Glutamatergic neuron (in vitro differentiated cells): ENCODE measurements at regions not wholly inside any gene's neighbourhood (a gene's known extent, or its start where the extent isn't known, plus 50 kb on each side); places are given as distances from the start of the nearest gene placed in this dataset.

Experiments used
- DNase-seq: peaks from one replicate; pipeline ENCODE4 v3.0.0; 2022
- H3K27ac Mint-ChIP-seq: one replicate; pipeline ENCODE4 v1.8.0; 2020; ENCODE audit warnings: mild to moderate bottlenecking, mixed read lengths, inconsistent platforms; ENCODE audit not compliant: unreplicated experiment
- H3K27me3 Mint-ChIP-seq: one replicate; pipeline ENCODE4 v1.8.0; 2020; ENCODE audit warnings: mild to moderate bottlenecking, moderate library complexity, mixed read lengths, inconsistent platforms; ENCODE audit not compliant: unreplicated experiment
- H3K36me3 Mint-ChIP-seq: one replicate; pipeline ENCODE4 v1.8.0; 2020; ENCODE audit warnings: mild to moderate bottlenecking, mixed read lengths, inconsistent platforms; ENCODE audit not compliant: unreplicated experiment
- H3K4me1 Mint-ChIP-seq: one replicate; pipeline ENCODE4 v1.8.0; 2020; ENCODE audit warnings: mild to moderate bottlenecking, low read depth, mixed read lengths, inconsistent platforms; ENCODE audit not compliant: unreplicated experiment
- H3K4me3 Mint-ChIP-seq: one replicate; pipeline ENCODE4 v1.8.0; 2020; ENCODE audit warnings: mild to moderate bottlenecking, mixed read lengths, inconsistent platforms; ENCODE audit not compliant: unreplicated experiment
- H3K9me3 Mint-ChIP-seq: one replicate; pipeline ENCODE4 v1.8.0; 2020; ENCODE audit warnings: mild to moderate bottlenecking, moderate library complexity, mixed read lengths, inconsistent platforms; ENCODE audit not compliant: unreplicated experiment
- TF ChIP-seq, protein P1 (sequence below): fragments of 200-600 bp; sonication (generic); IDR thresholded peaks from one replicate; pipeline ENCODE4 v1.5.0; 2021; ENCODE audit not compliant: partially characterized antibody, unreplicated experiment

DNA sequence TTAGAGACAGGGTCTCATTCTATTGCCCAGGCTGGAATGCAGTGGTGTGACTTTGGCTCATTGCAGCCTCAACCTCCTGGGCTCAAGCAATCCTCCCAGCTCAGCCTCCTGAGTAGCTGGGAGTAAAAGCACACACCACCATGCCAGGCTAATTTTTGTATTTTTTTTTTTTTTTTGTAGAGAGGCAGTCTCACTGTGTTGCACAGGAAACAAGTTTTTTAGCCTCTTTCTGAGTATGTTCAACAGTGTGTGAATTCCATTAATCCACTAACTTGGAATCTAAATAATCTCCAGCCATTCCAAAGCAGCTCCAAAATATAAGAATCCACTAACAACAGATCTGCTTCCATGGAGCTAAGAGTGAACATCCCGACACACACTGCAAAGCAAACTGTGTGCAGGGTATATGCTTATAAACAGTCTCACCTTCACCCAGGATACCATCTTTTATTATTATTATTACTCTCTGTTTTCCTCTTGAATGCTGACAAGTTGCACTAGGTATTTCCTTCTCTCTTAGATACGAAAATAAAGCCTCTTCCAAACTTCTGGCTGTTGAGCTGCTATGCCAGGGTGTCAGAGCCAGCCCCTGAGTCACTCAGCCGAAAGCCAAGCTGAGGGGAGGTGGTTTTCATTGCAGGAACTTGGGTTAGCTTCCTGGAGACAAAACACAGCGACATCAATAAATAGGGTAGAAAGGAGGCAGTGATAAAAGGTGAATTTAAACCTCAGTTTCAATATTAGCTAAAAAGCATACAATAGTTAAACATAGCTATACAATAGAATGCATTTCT lies 264.9 kb downstream of the HIVEP2 start:
- Mint-ChIP-seq H3K4me1 (no peaks in the 10 kb centered on the region), H3K27ac (no peak overlapping the region), H3K27me3 (no peaks in the 10 kb centered on the region), H3K4me3 (no peak overlapping the region), H3K9me3 (no peaks in the 10 kb centered on the region), H3K36me3 (no peaks in the 10 kb centered on the region)
- DNase-seq: no peak
- TF ChIP-seq, protein P1, sequence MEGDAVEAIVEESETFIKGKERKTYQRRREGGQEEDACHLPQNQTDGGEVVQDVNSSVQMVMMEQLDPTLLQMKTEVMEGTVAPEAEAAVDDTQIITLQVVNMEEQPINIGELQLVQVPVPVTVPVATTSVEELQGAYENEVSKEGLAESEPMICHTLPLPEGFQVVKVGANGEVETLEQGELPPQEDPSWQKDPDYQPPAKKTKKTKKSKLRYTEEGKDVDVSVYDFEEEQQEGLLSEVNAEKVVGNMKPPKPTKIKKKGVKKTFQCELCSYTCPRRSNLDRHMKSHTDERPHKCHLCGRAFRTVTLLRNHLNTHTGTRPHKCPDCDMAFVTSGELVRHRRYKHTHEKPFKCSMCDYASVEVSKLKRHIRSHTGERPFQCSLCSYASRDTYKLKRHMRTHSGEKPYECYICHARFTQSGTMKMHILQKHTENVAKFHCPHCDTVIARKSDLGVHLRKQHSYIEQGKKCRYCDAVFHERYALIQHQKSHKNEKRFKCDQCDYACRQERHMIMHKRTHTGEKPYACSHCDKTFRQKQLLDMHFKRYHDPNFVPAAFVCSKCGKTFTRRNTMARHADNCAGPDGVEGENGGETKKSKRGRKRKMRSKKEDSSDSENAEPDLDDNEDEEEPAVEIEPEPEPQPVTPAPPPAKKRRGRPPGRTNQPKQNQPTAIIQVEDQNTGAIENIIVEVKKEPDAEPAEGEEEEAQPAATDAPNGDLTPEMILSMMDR: no peak

DNA sequence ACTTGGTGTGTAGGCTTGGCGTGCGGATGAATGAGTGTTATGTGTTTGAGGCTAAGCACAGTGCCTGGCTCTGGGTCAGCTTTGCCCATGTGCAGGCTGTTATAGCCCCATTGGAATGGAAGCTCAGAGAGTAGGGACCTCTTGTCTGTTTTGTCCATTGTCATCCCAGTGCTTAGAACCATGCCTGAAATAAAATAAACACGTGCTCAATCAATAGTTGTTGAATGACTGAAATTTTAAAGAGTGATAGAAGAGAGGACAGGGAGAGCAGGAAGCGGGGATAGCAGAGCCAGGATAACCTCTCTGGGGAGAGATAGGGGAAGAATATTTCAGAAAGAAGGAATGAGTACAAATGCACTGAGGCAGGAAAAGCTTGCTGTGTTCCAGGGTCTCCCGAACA lies 263.9 kb downstream of the HIVEP2 start:
- H3K9me3 Mint-ChIP-seq: no peaks in the 10 kb centered on the region
- H3K36me3 Mint-ChIP-seq: no peaks in the 10 kb centered on the region
- no peak overlapping the region for H3K27ac Mint-ChIP-seq
- TF ChIP-seq, protein P1: no peak
- no peak overlapping the region for H3K4me3 Mint-ChIP-seq
- DNase-seq: no peak
- no peaks in the 10 kb centered on the region for H3K27me3 Mint-ChIP-seq
- H3K4me1 Mint-ChIP-seq: no peaks in the 10 kb centered on the region

DNA sequence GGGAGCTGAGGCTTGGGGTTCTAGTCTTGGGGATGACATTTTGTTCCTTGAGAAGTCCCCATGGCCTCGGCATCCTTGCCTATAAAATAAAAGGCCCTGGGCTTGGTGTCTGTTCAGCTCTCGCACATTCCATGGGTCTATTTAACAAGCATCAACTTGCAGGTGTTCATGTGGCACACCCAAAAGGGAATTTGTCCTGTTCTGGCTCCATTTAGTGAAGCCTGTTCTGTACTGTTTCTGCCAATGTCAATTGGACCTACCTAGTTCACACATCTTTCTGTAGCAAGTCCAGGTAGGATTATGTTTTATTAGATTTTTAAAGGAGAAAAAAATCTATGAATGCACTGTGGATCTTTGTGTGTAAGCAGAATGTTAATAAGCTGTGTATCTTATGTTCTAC lies 262.0 kb downstream of the HIVEP2 start:
- H3K27me3 Mint-ChIP-seq: no peaks in the 10 kb centered on the region
- DNase-seq: no peak
- TF ChIP-seq, protein P1: no peak
- peaks cover 4% of the 10 kb centered on the region for H3K4me1 Mint-ChIP-seq
- H3K36me3 Mint-ChIP-seq: no peaks in the 10 kb centered on the region
- no peak overlapping the region for H3K27ac Mint-ChIP-seq
- H3K9me3 Mint-ChIP-seq: no peaks in the 10 kb centered on the region
- H3K4me3 Mint-ChIP-seq: no peak overlapping the region

DNA sequence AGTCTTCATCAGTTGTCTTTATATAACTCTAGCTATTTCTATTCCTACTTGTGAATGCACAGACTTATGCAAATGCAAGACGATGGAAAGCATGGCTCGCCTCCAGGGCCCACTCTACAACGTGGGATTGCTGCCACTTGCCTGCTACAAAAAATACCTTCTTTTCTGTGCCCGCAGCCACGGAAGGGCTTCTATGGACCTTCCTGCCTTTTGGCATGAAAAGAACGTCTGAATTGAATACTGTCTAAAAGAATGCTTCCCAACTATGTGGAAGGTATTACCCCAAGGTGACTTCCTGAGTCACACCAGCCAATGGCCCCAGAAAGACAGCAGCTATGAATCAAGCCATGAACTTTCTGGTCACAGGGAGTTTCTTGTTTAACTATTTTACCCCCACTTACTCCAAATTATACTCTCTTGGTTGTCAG lies 261.2 kb downstream of the HIVEP2 start:
- Mint-ChIP-seq H3K27ac (no peak overlapping the region), H3K4me1 (peaks cover 4% of the 10 kb centered on the region), H3K27me3 (no peaks in the 10 kb centered on the region), H3K9me3 (no peaks in the 10 kb centered on the region), H3K4me3 (no peak overlapping the region), H3K36me3 (no peaks in the 10 kb centered on the region)
- TF ChIP-seq, protein P1: no peak
- no peak for DNase-seq

DNA sequence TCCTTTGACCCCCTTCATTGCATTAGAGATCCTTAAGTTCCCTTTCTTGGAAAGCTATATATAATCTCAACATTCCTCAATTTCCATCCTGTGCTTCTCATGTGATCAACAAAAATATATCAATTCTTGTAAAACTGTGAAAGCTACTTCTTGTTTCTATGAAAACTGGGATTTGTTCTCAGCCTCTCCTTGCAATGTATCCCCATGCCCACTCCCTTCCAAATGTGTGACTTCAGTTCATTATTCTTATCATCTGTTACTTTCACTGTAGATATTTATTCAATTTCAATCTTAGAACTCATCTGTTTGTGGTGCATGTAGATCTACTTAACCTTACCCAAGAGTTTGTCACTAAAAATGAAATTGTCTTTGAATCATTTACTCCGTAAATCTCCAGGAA lies 260.6 kb downstream of the HIVEP2 start:
- no peaks in the 10 kb centered on the region for H3K27me3 Mint-ChIP-seq
- TF ChIP-seq, protein P1: no peak
- H3K4me1 Mint-ChIP-seq: peaks cover 4% of the 10 kb centered on the region
- DNase-seq: no peak
- no peak overlapping the region for H3K4me3 Mint-ChIP-seq
- H3K36me3 Mint-ChIP-seq: no peaks in the 10 kb centered on the region
- no peaks in the 10 kb centered on the region for H3K9me3 Mint-ChIP-seq
- no peak overlapping the region for H3K27ac Mint-ChIP-seq
